ENCODE measurements at regions not wholly inside any gene's neighbourhood (a gene's known extent, or its start where the extent isn't known, plus 50 kb on each side); places are given as distances from the start of the nearest gene placed in this dataset.
"Not testable (repeated sequence)": the region's sequence is repeated elsewhere in the genome, so short reads cannot be mapped to it uniquely, and the experiment has no call there.

DNA sequence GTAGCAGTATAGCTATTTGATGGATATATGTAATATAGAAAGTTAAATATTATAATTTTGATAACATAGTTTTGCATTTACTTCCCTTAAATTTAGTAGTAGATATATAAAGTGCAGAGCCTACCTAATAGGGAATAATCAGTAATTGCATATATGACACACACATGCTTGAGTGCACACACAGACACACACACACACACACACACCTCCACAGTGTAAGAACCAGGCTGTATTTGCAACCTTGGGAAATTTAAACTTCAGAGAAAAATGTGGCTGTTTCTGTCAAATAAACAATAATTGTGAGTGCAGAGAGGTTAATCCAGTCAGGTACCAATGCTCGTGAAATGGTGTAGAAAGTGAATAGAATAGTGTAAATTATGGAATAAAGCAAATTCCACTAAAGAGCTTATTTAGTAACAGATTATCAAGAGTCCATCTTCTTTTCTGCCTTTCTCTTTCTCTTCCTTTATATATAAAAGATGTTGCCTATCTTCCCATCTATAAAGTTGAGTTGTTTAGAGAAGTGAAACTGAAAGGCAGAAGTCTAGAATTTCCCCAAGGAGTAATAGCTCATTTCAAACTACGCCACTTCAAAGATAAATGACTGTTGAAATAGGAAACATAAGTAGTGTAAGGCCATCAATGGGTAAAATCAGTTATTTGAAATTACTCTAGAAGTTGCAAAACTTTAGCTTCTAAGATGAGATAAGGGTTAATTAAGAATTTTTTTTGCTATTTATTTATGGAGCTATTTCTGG is 273.7 kb downstream of the SRGAP2C start:
- Histone ChIP-seq H3K4me2 (ENCODE audit: low read length) (peak overlapping the region; percentile 68), H3K27ac (ENCODE audit: low read depth, low read length, poor library complexity, severe bottlenecking) (peak overlapping the region; percentile 99), H3K27me3 (ENCODE audit: insufficient read depth, low read length) (no peaks in the 10 kb centered on the region), H3K9me3 (ENCODE audit: low read length) (no peaks in the 10 kb centered on the region), H3K9me2 (ENCODE audit: low read depth, low read length) (no peaks in the 10 kb centered on the region), H3K36me3 (ENCODE audit: insufficient read depth, low read length) (no peaks in the 10 kb centered on the region), H3K4me3 (ENCODE audit: low read depth, low read length, poor library complexity, severe bottlenecking) (peak overlapping the region; percentile 48), H3K4me1 (ENCODE audit: insufficient read depth, low read length, severe bottlenecking) (peaks cover 62% of the 10 kb centered on the region), H4K20me1 (ENCODE audit: insufficient read depth, low read length) (no peaks in the 10 kb centered on the region), H2AFZ (ENCODE audit: low read length) (no peak overlapping the region), H3F3A (ENCODE audit: insufficient read depth, low read length) (peaks cover 6% of the 10 kb centered on the region; the same call in 1 of the 2 replicates), H3K79me2 (ENCODE audit: insufficient read depth, low read length) (no peaks in the 10 kb centered on the region), H3K9ac (ENCODE audit: low read length) (peak overlapping the region; percentile 65)
- no peak for TF ChIP-seq EZH2 (IDR thresholded peaks at IDR 0.05; ENCODE audit: borderline replicate concordance, low read length)
- TF ChIP-seq, protein P1, sequence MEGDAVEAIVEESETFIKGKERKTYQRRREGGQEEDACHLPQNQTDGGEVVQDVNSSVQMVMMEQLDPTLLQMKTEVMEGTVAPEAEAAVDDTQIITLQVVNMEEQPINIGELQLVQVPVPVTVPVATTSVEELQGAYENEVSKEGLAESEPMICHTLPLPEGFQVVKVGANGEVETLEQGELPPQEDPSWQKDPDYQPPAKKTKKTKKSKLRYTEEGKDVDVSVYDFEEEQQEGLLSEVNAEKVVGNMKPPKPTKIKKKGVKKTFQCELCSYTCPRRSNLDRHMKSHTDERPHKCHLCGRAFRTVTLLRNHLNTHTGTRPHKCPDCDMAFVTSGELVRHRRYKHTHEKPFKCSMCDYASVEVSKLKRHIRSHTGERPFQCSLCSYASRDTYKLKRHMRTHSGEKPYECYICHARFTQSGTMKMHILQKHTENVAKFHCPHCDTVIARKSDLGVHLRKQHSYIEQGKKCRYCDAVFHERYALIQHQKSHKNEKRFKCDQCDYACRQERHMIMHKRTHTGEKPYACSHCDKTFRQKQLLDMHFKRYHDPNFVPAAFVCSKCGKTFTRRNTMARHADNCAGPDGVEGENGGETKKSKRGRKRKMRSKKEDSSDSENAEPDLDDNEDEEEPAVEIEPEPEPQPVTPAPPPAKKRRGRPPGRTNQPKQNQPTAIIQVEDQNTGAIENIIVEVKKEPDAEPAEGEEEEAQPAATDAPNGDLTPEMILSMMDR (IDR thresholded peaks at IDR 0.05; ENCODE audit: low read length), result no peak

DNA sequence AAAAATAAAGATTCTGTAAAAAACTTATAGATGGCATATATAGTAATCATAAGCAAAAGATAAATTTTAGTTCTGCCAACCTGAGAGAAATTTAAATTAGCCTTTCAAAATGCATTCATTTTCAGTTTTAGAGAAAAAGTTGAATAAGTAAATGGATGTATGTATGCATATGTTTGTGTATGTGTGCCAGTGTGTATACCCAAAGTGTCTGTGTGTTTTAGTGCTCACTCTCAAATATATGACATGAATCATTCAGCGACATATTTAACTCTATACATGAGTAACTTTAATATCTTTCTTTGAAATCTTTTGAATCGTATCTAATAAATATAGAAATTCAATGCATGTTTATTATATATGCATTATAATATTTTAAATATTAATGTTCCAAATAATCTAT is 274.5 kb downstream of the SRGAP2C start:
- Histone ChIP-seq H3K4me2 (ENCODE audit: low read length) (no peak overlapping the region), H3K27ac (ENCODE audit: low read depth, low read length, poor library complexity, severe bottlenecking) (peak overlapping the region; percentile 99), H3F3A (ENCODE audit: insufficient read depth, low read length) (peaks cover 6% of the 10 kb centered on the region; the same call in 1 of the 2 replicates)

DNA sequence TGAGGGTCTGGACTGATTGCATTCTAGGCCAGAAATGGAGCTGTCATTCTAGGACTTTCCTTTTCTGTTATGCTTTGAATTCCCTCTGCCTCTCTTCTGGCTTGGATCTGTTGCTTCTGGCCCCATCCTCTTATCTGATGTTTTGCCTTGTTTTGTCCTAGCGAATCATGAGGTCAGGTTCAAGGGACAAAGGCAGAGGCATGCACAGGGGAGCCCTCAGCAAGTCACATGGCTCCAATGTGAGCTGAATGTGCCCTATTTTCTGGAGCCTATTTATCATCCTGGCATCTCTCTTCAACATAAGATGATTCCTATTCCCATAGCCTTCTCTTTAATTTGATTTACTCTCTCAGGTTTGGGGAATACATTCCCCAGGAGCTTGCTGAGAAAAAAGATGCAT is 284.6 kb downstream of the SRGAP2C start:
- not testable (repeated sequence) for H2AFZ ChIP-seq (ENCODE audit: low read length)

More for the DNA sequence above, 274.5 kb downstream of the SRGAP2C start:
- no peaks in the 10 kb centered on the region for H3K79me2 ChIP-seq (ENCODE audit: insufficient read depth, low read length)
- H3K9me3 ChIP-seq (ENCODE audit: low read length), result no peaks in the 10 kb centered on the region
- H2AFZ ChIP-seq (ENCODE audit: low read length), result no peak overlapping the region
- no peaks in the 10 kb centered on the region for H4K20me1 ChIP-seq (ENCODE audit: insufficient read depth, low read length)
- H3K4me1 ChIP-seq (ENCODE audit: insufficient read depth, low read length, severe bottlenecking), result peaks cover 60% of the 10 kb centered on the region
- H3K9me2 ChIP-seq (ENCODE audit: low read depth, low read length), result no peaks in the 10 kb centered on the region
- H3K36me3 ChIP-seq (ENCODE audit: insufficient read depth, low read length), result no peaks in the 10 kb centered on the region
- TF ChIP-seq EZH2 (IDR thresholded peaks at IDR 0.05; ENCODE audit: borderline replicate concordance, low read length), result no peak
- TF ChIP-seq, protein P1 (IDR thresholded peaks at IDR 0.05; ENCODE audit: low read length), result no peak
- no peak overlapping the region for H3K4me3 ChIP-seq (ENCODE audit: low read depth, low read length, poor library complexity, severe bottlenecking)
- peak overlapping the region; percentile 34; the same call in 1 of the 2 replicates for H3K9ac ChIP-seq (ENCODE audit: low read length)
- H3K27me3 ChIP-seq (ENCODE audit: insufficient read depth, low read length), result no peaks in the 10 kb centered on the region

DNA sequence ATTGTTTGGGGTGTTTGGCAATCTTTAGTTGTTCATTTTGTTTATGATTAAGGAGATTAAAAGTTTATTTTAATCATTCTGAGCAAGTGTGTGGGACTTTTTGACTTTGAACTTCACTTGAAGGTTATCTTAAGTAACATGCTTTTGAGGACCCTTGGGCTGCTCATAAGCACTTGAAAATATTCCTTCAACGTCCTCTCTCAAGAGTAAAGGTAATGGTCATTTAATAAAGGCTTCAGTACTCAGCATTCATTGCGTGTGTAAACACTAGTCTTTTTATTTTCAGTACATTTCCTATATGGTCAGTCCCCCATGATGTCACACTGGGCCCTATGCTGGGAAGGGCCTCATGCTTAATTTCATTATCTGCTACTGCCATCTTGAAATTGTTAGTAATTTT is 285.6 kb downstream of the SRGAP2C start:
- H3K4me2 ChIP-seq (ENCODE audit: low read length); H3K4me3 ChIP-seq (ENCODE audit: low read depth, low read length, poor library complexity, severe bottlenecking); H3K9me2 ChIP-seq (ENCODE audit: low read depth, low read length); H3K27ac ChIP-seq (ENCODE audit: low read depth, low read length, poor library complexity, severe bottlenecking); H3K9ac ChIP-seq (ENCODE audit: low read length); H3K9me3 ChIP-seq (ENCODE audit: low read length); H3F3A ChIP-seq (ENCODE audit: insufficient read depth, low read length); H3K36me3 ChIP-seq (ENCODE audit: insufficient read depth, low read length); H4K20me1 ChIP-seq (ENCODE audit: insufficient read depth, low read length); H2AFZ ChIP-seq (ENCODE audit: low read length); H3K27me3 ChIP-seq (ENCODE audit: insufficient read depth, low read length); H3K79me2 ChIP-seq (ENCODE audit: insufficient read depth, low read length); H3K4me1 ChIP-seq (ENCODE audit: insufficient read depth, low read length, severe bottlenecking): not testable (repeated sequence)

More for the DNA sequence above, 284.6 kb downstream of the SRGAP2C start:
- not testable (repeated sequence) for H4K20me1 ChIP-seq (ENCODE audit: insufficient read depth, low read length); H3F3A ChIP-seq (ENCODE audit: insufficient read depth, low read length); H3K9me2 ChIP-seq (ENCODE audit: low read depth, low read length); H3K9me3 ChIP-seq (ENCODE audit: low read length); H3K27ac ChIP-seq (ENCODE audit: low read depth, low read length, poor library complexity, severe bottlenecking); H3K4me1 ChIP-seq (ENCODE audit: insufficient read depth, low read length, severe bottlenecking); H3K4me3 ChIP-seq (ENCODE audit: low read depth, low read length, poor library complexity, severe bottlenecking); H3K27me3 ChIP-seq (ENCODE audit: insufficient read depth, low read length); H3K36me3 ChIP-seq (ENCODE audit: insufficient read depth, low read length); H3K4me2 ChIP-seq (ENCODE audit: low read length); H3K79me2 ChIP-seq (ENCODE audit: insufficient read depth, low read length); H3K9ac ChIP-seq (ENCODE audit: low read length)

Data from OCI-LY1 (cell line).